MM.1S (cell line): ENCODE measurements at regions not wholly inside any gene's neighbourhood (a gene's known extent, or its start where the extent isn't known, plus 50 kb on each side); places are given as distances from the start of the nearest gene placed in this dataset.

Experiments
- DNase-seq: peaks from one replicate; pipeline ENCODE4 v3.0.0-alpha.2; 2015
- H2AFZ ChIP-seq: fragments of 300-600 bp; sonication (generic); 2 replicates; pipeline ENCODE4 v1.6.0; 2016; ENCODE audit warnings: antibody characterized with exemption, low read length
- H3F3A ChIP-seq: fragments of 300-600 bp; sonication (generic); 2 replicates; pipeline ENCODE4 v1.6.1; 2016; ENCODE audit warnings: mild to moderate bottlenecking, antibody characterized with exemption, low read length, moderate library complexity, mixed read lengths; ENCODE audit not compliant: insufficient read depth
- H3K27ac ChIP-seq: fragments of 300-600 bp; sonication (generic); 2 replicates; pipeline ENCODE4 v1.5.1; 2016; ENCODE audit warnings: mild to moderate bottlenecking, low read length
- H3K27me3 ChIP-seq: fragments of 300-600 bp; sonication (generic); replicated peaks from 2 replicates; pipeline ENCODE4 v1.6.0; 2016; ENCODE audit warnings: low read length; ENCODE audit not compliant: insufficient read depth
- H3K36me3 ChIP-seq: fragments of 300-600 bp; sonication (generic); replicated peaks from 2 replicates; pipeline ENCODE4 v1.6.1; 2016; ENCODE audit warnings: mild to moderate bottlenecking, low read length, mixed read lengths; ENCODE audit not compliant: insufficient read depth
- H3K4me1 ChIP-seq: fragments of 300-600 bp; sonication (generic); 2 replicates; pipeline ENCODE4 v1.6.1; 2016; ENCODE audit warnings: low read length, mixed read lengths
- H3K4me2 ChIP-seq: fragments of 300-600 bp; sonication (generic); 2 replicates; pipeline ENCODE4 v1.6.0; 2016; ENCODE audit warnings: low read depth, low read length
- H3K4me3 ChIP-seq: fragments of 300-600 bp; sonication (generic); 2 replicates; pipeline ENCODE4 v1.5.1; 2016; ENCODE audit warnings: low read length, mixed read lengths
- H3K79me2 ChIP-seq: fragments of 300-600 bp; sonication (generic); 2 replicates; pipeline ENCODE4 v1.6.1; 2016; ENCODE audit warnings: mixed run types, low read length, mixed read lengths
- H3K9ac ChIP-seq: fragments of 300-600 bp; sonication (generic); 2 replicates; pipeline ENCODE4 v1.6.1; 2016; ENCODE audit warnings: low read length, mixed read lengths
- H3K9me2 ChIP-seq: fragments of 300-600 bp; sonication (generic); replicated peaks from 2 replicates; pipeline ENCODE4 v1.6.1; 2016; ENCODE audit warnings: mild to moderate bottlenecking, low read length, mixed read lengths; ENCODE audit not compliant: insufficient read depth
- H3K9me3 ChIP-seq: fragments of 300-600 bp; sonication (generic); replicated peaks from 2 replicates; pipeline ENCODE4 v1.6.1; 2016; ENCODE audit warnings: mild to moderate bottlenecking, low read length, mixed read lengths; ENCODE audit not compliant: insufficient read depth
- H4K20me1 ChIP-seq: fragments of 300-600 bp; sonication (generic); 2 replicates; pipeline ENCODE4 v1.6.1; 2016; ENCODE audit warnings: mild to moderate bottlenecking, low read length, moderate library complexity, mixed read lengths; ENCODE audit not compliant: insufficient read depth
- EZH2 ChIP-seq: fragments of 300-600 bp; sonication (generic); optimal IDR thresholded peaks from 2 replicates; pipeline ENCODE3; 2017; ENCODE audit warnings: low read depth, mild to moderate bottlenecking, antibody characterized with exemption, low read length, mixed read lengths
- EZH2phosphoT487 ChIP-seq: fragments of 300-600 bp; sonication (generic); IDR thresholded peaks from 2 replicates; pipeline ENCODE4 v1.6.1; 2018; ENCODE audit warnings: antibody characterized with exemption, low read length
- TF ChIP-seq, protein P1 (sequence below): fragments of 300-600 bp; sonication (generic); IDR thresholded peaks from 2 replicates; pipeline ENCODE4 v1.5.1; 2016; ENCODE audit warnings: antibody characterized with exemption, low read length, mixed read lengths

DNA sequence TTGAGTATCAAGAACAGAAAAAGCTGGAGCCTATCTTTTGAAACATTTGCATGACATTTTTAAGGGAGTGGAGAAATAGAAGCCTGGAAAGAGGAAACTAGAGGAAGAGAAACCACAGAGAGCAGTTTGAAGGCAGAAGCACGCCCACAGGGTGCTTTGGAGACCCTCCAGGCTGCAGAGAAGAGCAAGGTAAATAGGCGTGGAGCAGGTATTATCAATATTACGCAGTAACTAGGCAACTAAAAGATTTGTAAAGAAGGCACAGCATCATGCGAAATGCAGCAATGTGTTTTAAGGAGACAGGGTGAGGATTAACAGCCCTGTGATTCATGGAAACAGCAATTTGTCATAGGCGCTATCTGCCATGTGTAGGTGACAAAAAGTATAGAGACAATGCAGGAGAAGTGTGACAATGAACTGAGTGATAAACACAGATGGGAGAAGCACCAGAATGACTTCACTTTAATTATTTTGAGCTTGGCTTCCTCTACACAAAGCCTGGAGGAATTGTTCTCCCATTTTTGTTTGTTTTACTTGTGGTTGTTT is 281.2 kb downstream of the BRINP1 start:
- Histone ChIP-seq H3K79me2 (no peaks in the 10 kb centered on the region), H3K27ac (no peak overlapping the region), H4K20me1 (no peaks in the 10 kb centered on the region), H2AFZ (no peak overlapping the region), H3K9me2 (no peaks in the 10 kb centered on the region), H3K9me3 (no peaks in the 10 kb centered on the region), H3K4me1 (no peaks in the 10 kb centered on the region), H3K9ac (no peak overlapping the region), H3F3A (no peaks in the 10 kb centered on the region), H3K4me3 (no peak overlapping the region), H3K27me3 (no peaks in the 10 kb centered on the region), H3K4me2 (no peak overlapping the region), H3K36me3 (no peaks in the 10 kb centered on the region)
- TF ChIP-seq EZH2phosphoT487 (no peak), EZH2 (no peak)
- TF ChIP-seq, protein P1, sequence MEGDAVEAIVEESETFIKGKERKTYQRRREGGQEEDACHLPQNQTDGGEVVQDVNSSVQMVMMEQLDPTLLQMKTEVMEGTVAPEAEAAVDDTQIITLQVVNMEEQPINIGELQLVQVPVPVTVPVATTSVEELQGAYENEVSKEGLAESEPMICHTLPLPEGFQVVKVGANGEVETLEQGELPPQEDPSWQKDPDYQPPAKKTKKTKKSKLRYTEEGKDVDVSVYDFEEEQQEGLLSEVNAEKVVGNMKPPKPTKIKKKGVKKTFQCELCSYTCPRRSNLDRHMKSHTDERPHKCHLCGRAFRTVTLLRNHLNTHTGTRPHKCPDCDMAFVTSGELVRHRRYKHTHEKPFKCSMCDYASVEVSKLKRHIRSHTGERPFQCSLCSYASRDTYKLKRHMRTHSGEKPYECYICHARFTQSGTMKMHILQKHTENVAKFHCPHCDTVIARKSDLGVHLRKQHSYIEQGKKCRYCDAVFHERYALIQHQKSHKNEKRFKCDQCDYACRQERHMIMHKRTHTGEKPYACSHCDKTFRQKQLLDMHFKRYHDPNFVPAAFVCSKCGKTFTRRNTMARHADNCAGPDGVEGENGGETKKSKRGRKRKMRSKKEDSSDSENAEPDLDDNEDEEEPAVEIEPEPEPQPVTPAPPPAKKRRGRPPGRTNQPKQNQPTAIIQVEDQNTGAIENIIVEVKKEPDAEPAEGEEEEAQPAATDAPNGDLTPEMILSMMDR: no peak
- DNase-seq: no peak

DNA sequence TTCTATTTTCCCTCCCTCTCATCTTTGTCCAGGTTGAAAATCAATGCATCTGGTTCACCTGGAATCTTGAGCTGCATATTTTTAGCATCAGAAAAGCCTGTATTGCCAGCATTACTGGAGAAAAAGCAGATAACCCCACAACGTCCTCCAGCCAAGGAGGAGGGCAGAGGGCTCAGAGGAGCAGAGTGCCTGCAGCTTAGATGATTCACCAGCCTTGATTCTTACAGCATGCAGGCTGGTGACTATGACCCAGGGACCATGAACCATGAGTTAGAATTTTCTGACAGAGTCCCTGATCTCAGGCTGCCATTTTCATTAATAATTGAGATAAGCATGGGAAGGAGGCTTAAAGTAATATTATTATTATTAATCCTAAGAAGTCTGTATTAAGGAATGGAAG is 278.2 kb downstream of the BRINP1 start:
- no peak overlapping the region for H3K4me2 ChIP-seq
- H3K27ac ChIP-seq: no peak overlapping the region
- no peak overlapping the region for H3K4me3 ChIP-seq
- H4K20me1 ChIP-seq: no peaks in the 10 kb centered on the region
- H2AFZ ChIP-seq: no peak overlapping the region
- H3F3A ChIP-seq: no peaks in the 10 kb centered on the region
- no peaks in the 10 kb centered on the region for H3K4me1 ChIP-seq
- no peaks in the 10 kb centered on the region for H3K79me2 ChIP-seq
- no peaks in the 10 kb centered on the region for H3K27me3 ChIP-seq
- TF ChIP-seq EZH2 (no peak), EZH2phosphoT487 (no peak)
- TF ChIP-seq, protein P1: no peak
- H3K9me2 ChIP-seq: no peaks in the 10 kb centered on the region
- no peaks in the 10 kb centered on the region for H3K36me3 ChIP-seq
- no peak for DNase-seq
- H3K9me3 ChIP-seq: no peaks in the 10 kb centered on the region
- no peak overlapping the region for H3K9ac ChIP-seq

DNA sequence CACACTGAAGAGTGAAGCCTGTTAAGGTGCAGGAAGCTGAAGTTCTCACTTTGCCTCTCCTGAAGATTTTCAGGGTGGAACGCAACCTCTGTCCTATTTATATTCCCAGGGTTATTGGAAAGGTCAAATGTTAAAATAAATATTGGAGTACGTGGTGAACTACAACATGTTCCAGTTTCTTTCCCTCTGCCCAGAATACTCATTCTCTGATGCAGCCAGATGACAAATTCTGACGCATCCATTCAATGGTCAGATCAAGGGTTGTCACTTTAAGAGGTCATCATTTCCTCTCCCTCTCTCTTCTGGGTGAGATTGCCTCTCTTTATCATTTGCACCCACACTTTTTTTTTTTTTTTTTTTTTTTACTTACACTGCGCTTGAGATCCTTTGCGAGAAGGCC is 277.1 kb downstream of the BRINP1 start:
- H3K9me3 ChIP-seq: no peaks in the 10 kb centered on the region
- no peaks in the 10 kb centered on the region for H4K20me1 ChIP-seq
- no peak overlapping the region for H3K27ac ChIP-seq
- no peaks in the 10 kb centered on the region for H3K4me1 ChIP-seq
- H3K27me3 ChIP-seq: no peaks in the 10 kb centered on the region
- DNase-seq: no peak
- H3F3A ChIP-seq: no peaks in the 10 kb centered on the region
- no peaks in the 10 kb centered on the region for H3K79me2 ChIP-seq
- H3K9ac ChIP-seq: no peak overlapping the region
- no peak overlapping the region for H2AFZ ChIP-seq
- no peak overlapping the region for H3K4me2 ChIP-seq
- TF ChIP-seq EZH2 (no peak), EZH2phosphoT487 (no peak)
- TF ChIP-seq, protein P1: no peak
- H3K4me3 ChIP-seq: no peak overlapping the region
- no peaks in the 10 kb centered on the region for H3K36me3 ChIP-seq
- H3K9me2 ChIP-seq: no peaks in the 10 kb centered on the region
